Immature natural killer cell (primary cell): ENCODE measurements at regions not wholly inside any gene's neighbourhood (a gene's known extent, or its start where the extent isn't known, plus 50 kb on each side); places are given as distances from the start of the nearest gene placed in this dataset.

ENCODE experiments used
- DNase-seq, 3 donors: peaks; one replicate each; pipeline ENCODE4 v3.0.0; 2022; ENCODE audit warnings: mixed read lengths in 1 of 3
- H3K27ac Mint-ChIP-seq, 6 donors: one replicate each; pipeline ENCODE4 v1.8.0; 2020; ENCODE audit warnings: mixed read lengths in 6 of 6, mild to moderate bottlenecking in 5 of 6, inconsistent platforms in 4 of 6, moderate library complexity in 3 of 6
- H3K27me3 Mint-ChIP-seq, 3 donors: one replicate each; pipeline ENCODE4 v1.8.0; 2020 to 2021; ENCODE audit warnings: low read depth in 3 of 3, mild to moderate bottlenecking in 3 of 3, mixed read lengths in 3 of 3, moderate library complexity in 3 of 3, inconsistent platforms in 1 of 3
- H3K36me3 Mint-ChIP-seq, 3 donors: one replicate each; pipeline ENCODE4 v1.8.0; 2020; ENCODE audit warnings: mixed read lengths in 3 of 3, inconsistent platforms in 2 of 3, mild to moderate bottlenecking in 2 of 3
- H3K4me1 Mint-ChIP-seq, 2 donors: one replicate each; pipeline ENCODE4 v1.8.0; 2020; ENCODE audit warnings: inconsistent platforms in 2 of 2, mild to moderate bottlenecking in 2 of 2, mixed read lengths in 2 of 2, moderate library complexity in 1 of 2
- H3K4me3 Mint-ChIP-seq, 5 donors: one replicate each; pipeline ENCODE4 v1.8.0; 2020; ENCODE audit warnings: mild to moderate bottlenecking in 5 of 5, mixed read lengths in 5 of 5, inconsistent platforms in 3 of 5, moderate library complexity in 3 of 5
- H3K9me3 Mint-ChIP-seq, 6 donors: one replicate each; pipeline ENCODE4 v1.8.0; 2020; ENCODE audit warnings: mild to moderate bottlenecking in 6 of 6, mixed read lengths in 6 of 6, inconsistent platforms in 4 of 6, moderate library complexity in 3 of 6

- no peak overlapping the region for H3K4me3 Mint-ChIP-seq
- no peaks in the 10 kb centered on the region for H3K36me3 Mint-ChIP-seq
- no peak overlapping the region for H3K27ac Mint-ChIP-seq
- H3K9me3 Mint-ChIP-seq = peaks cover 0 to 6% (median 0%) of the 10 kb centered on the region in 6 donors
- DNase-seq = no peak
- H3K4me1 Mint-ChIP-seq = no peaks in the 10 kb centered on the region
- peaks cover 0 to 6% (median 3%) of the 10 kb centered on the region in 3 donors for H3K27me3 Mint-ChIP-seq
These were observed 78.9 kb upstream of the CXCL14 start for GRCh38 chr5:135657536-135658305.

GRCh38 chr5:135655468-135655815 is 76.7 kb upstream of the CXCL14 start:
- no peak for DNase-seq
- no peaks in the 10 kb centered on the region for H3K4me1 Mint-ChIP-seq
- no peak overlapping the region for H3K4me3 Mint-ChIP-seq
- peaks cover 0 to 6% (median 0%) of the 10 kb centered on the region in 6 donors for H3K9me3 Mint-ChIP-seq
- H3K27ac Mint-ChIP-seq = no peak overlapping the region
- H3K36me3 Mint-ChIP-seq = no peaks in the 10 kb centered on the region
- peaks cover 0 to 10% (median 2%) of the 10 kb centered on the region in 3 donors for H3K27me3 Mint-ChIP-seq

- no peak overlapping the region for H3K27ac Mint-ChIP-seq
- H3K4me3 Mint-ChIP-seq = no peak overlapping the region
- peaks cover 0 to 6% (median 2%) of the 10 kb centered on the region in 3 donors for H3K27me3 Mint-ChIP-seq
- peaks cover 0 to 6% (median 0%) of the 10 kb centered on the region in 6 donors for H3K9me3 Mint-ChIP-seq
- H3K36me3 Mint-ChIP-seq = no peaks in the 10 kb centered on the region
- DNase-seq = no peak
- no peaks in the 10 kb centered on the region for H3K4me1 Mint-ChIP-seq
These were observed 76.1 kb upstream of the CXCL14 start for GRCh38 chr5:135654761-135655467.

- no peak for DNase-seq
- H3K27me3 Mint-ChIP-seq = peaks cover 0 to 3% (median 0%) of the 10 kb centered on the region in 3 donors
- no peaks in the 10 kb centered on the region for H3K36me3 Mint-ChIP-seq
- H3K9me3 Mint-ChIP-seq = no peaks in the 10 kb centered on the region
- H3K4me3 Mint-ChIP-seq = no peak overlapping the region
- no peaks in the 10 kb centered on the region for H3K4me1 Mint-ChIP-seq
- no peak overlapping the region for H3K27ac Mint-ChIP-seq
These were observed 72.4 kb upstream of the CXCL14 start for GRCh38 chr5:135651156-135651555.

- H3K27ac Mint-ChIP-seq = no peak overlapping the region
- peaks cover 0 to 3% (median 0%) of the 10 kb centered on the region in 3 donors for H3K27me3 Mint-ChIP-seq
- no peaks in the 10 kb centered on the region for H3K36me3 Mint-ChIP-seq
- H3K9me3 Mint-ChIP-seq = no peaks in the 10 kb centered on the region
- H3K4me1 Mint-ChIP-seq = no peaks in the 10 kb centered on the region
- no peak for DNase-seq
- H3K4me3 Mint-ChIP-seq = no peak overlapping the region
These were observed 71.3 kb upstream of the CXCL14 start for GRCh38 chr5:135650081-135650480.

- Mint-ChIP-seq H3K4me3 (no peak overlapping the region), H3K4me1 (no peaks in the 10 kb centered on the region), H3K36me3 (no peaks in the 10 kb centered on the region), H3K27me3 (peaks cover 0 to 3% (median 0%) of the 10 kb centered on the region in 3 donors), H3K9me3 (no peaks in the 10 kb centered on the region), H3K27ac (no peak overlapping the region)
- no peak for DNase-seq
These were observed 70.6 kb upstream of the CXCL14 start for GRCh38 chr5:135649435-135649834.

GRCh38 chr5:135648116-135648515 is 69.3 kb upstream of the CXCL14 start:
- DNase-seq = no peak
- Mint-ChIP-seq H3K4me3 (no peak overlapping the region), H3K27me3 (peaks cover 0 to 3% (median 0%) of the 10 kb centered on the region in 3 donors), H3K27ac (no peak overlapping the region), H3K9me3 (no peaks in the 10 kb centered on the region), H3K36me3 (no peaks in the 10 kb centered on the region), H3K4me1 (no peaks in the 10 kb centered on the region)

- no peak overlapping the region for H3K27ac Mint-ChIP-seq
- H3K4me3 Mint-ChIP-seq = no peak overlapping the region
- H3K36me3 Mint-ChIP-seq = no peaks in the 10 kb centered on the region
These were observed 66.8 kb upstream of the CXCL14 start for GRCh38 chr5:135645336-135646180.

GRCh38 chr5:135644816-135645215 is 66.0 kb upstream of the CXCL14 start:
- Mint-ChIP-seq H3K4me1 (no peaks in the 10 kb centered on the region), H3K27me3 (peaks cover 0 to 2% (median 1%) of the 10 kb centered on the region in 3 donors), H3K36me3 (no peaks in the 10 kb centered on the region), H3K9me3 (no peaks in the 10 kb centered on the region), H3K4me3 (no peak overlapping the region), H3K27ac (no peak overlapping the region)
- DNase-seq = no peak

More at GRCh38 chr5:135645336-135646180, 66.8 kb upstream of the CXCL14 start:
- peaks cover 0 to 2% (median 0%) of the 10 kb centered on the region in 3 donors for H3K27me3 Mint-ChIP-seq
- H3K9me3 Mint-ChIP-seq = no peaks in the 10 kb centered on the region
- no peak for DNase-seq
- no peaks in the 10 kb centered on the region for H3K4me1 Mint-ChIP-seq

GRCh38 chr5:135643881-135644766 is 65.3 kb upstream of the CXCL14 start:
- H3K36me3 Mint-ChIP-seq = no peaks in the 10 kb centered on the region
- peaks cover 0 to 2% (median 1%) of the 10 kb centered on the region in 3 donors for H3K27me3 Mint-ChIP-seq
- no peak overlapping the region for H3K4me3 Mint-ChIP-seq
- H3K4me1 Mint-ChIP-seq = no peaks in the 10 kb centered on the region
- DNase-seq = no peak
- no peaks in the 10 kb centered on the region for H3K9me3 Mint-ChIP-seq
- H3K27ac Mint-ChIP-seq = no peak overlapping the region

- no peak for DNase-seq
- H3K9me3 Mint-ChIP-seq = no peaks in the 10 kb centered on the region
- no peaks in the 10 kb centered on the region for H3K4me1 Mint-ChIP-seq
- no peak overlapping the region for H3K27ac Mint-ChIP-seq
- peaks cover 0 to 2% (median 1%) of the 10 kb centered on the region in 3 donors for H3K27me3 Mint-ChIP-seq
- no peak overlapping the region for H3K4me3 Mint-ChIP-seq
- H3K36me3 Mint-ChIP-seq = no peaks in the 10 kb centered on the region
These were observed 64.1 kb upstream of the CXCL14 start for GRCh38 chr5:135642934-135643333.

- no peaks in the 10 kb centered on the region for H3K4me1 Mint-ChIP-seq
- H3K9me3 Mint-ChIP-seq = no peaks in the 10 kb centered on the region
- no peak overlapping the region for H3K27ac Mint-ChIP-seq
- DNase-seq = no peak
- H3K27me3 Mint-ChIP-seq = peaks cover 0 to 2% (median 1%) of the 10 kb centered on the region in 3 donors
- no peaks in the 10 kb centered on the region for H3K36me3 Mint-ChIP-seq
- no peak overlapping the region for H3K4me3 Mint-ChIP-seq
These were observed 63.7 kb upstream of the CXCL14 start for GRCh38 chr5:135642488-135642870.
